GM19397 (cell line): ENCODE measurements at regions not wholly inside any gene's neighbourhood (a gene's known extent, or its start where the extent isn't known, plus 50 kb on each side); places are given as distances from the start of the nearest gene placed in this dataset.
"Not testable (repeated sequence)": the region's sequence is repeated elsewhere in the genome, so short reads cannot be mapped to it uniquely, and the experiment has no call there.

Source experiments
- ATAC-seq: cut with Tn5 transposase; IDR thresholded peaks from one replicate; pipeline ENCODE4 v1.9.1; 2021; ENCODE audit warnings: mild to moderate bottlenecking, moderate library complexity; ENCODE audit not compliant: unreplicated experiment

GRCh38 chr22:25504017-25504416 lies 60.5 kb upstream of the GRK3 start:
- ATAC-seq = not testable (repeated sequence)

- ATAC-seq = no peak
Observed at GRCh38 chr22:25508161-25508560, 56.3 kb upstream of the GRK3 start.

- ATAC-seq = no peak
Observed at GRCh38 chr22:25508761-25509321, 55.6 kb upstream of the GRK3 start.

- ATAC-seq = no peak
Observed at GRCh38 chr22:25509374-25509791, 55.1 kb upstream of the GRK3 start.

- ATAC-seq = no peak
Observed at GRCh38 chr22:25510876-25511275, 53.6 kb upstream of the GRK3 start.

- ATAC-seq = no peak
Observed at GRCh38 chr22:25511725-25512124, 52.8 kb upstream of the GRK3 start.

GRCh38 chr22:25514436-25515180 lies 49.9 kb upstream of the GRK3 start:
- ATAC-seq = no peak
